ENCODE measurements at regions not wholly inside any gene's neighbourhood (a gene's known extent, or its start where the extent isn't known, plus 50 kb on each side); places are given as distances from the start of the nearest gene placed in this dataset.

DNA sequence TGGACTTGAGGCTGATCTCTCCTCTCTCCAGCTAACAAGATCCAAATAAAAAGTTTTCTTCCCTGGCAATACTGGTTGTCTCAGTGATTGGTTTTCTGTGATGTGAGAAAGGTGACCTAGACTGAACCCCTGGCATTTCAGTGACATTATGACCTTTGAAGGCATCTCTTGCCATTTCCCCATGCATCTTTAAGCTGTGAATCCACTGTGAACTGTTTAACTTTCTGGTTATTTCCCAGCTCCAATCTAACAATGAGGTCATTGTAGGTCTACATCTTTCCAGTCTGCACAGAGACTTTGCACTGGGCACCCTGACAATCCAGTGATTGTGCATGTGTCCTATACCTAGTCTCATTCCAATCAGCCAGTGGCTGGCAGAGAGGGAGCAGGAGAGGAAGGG lies 155.9 kb upstream of the NUDT4 start:
- no peak for DNase-seq (ENCODE audit: low spot score)
- in situ Hi-C loops (cut with MboI; ENCODE audit: low sequenced_read_pairs, unreplicated experiment) = no loop called here
- TF ChIP-seq, protein P1, sequence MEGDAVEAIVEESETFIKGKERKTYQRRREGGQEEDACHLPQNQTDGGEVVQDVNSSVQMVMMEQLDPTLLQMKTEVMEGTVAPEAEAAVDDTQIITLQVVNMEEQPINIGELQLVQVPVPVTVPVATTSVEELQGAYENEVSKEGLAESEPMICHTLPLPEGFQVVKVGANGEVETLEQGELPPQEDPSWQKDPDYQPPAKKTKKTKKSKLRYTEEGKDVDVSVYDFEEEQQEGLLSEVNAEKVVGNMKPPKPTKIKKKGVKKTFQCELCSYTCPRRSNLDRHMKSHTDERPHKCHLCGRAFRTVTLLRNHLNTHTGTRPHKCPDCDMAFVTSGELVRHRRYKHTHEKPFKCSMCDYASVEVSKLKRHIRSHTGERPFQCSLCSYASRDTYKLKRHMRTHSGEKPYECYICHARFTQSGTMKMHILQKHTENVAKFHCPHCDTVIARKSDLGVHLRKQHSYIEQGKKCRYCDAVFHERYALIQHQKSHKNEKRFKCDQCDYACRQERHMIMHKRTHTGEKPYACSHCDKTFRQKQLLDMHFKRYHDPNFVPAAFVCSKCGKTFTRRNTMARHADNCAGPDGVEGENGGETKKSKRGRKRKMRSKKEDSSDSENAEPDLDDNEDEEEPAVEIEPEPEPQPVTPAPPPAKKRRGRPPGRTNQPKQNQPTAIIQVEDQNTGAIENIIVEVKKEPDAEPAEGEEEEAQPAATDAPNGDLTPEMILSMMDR (IDR thresholded peaks at IDR 0.05; ENCODE audit: borderline replicate concordance, control extremely low read depth, extremely low read depth, insufficient read depth, missing control alignments) = no peak

DNA sequence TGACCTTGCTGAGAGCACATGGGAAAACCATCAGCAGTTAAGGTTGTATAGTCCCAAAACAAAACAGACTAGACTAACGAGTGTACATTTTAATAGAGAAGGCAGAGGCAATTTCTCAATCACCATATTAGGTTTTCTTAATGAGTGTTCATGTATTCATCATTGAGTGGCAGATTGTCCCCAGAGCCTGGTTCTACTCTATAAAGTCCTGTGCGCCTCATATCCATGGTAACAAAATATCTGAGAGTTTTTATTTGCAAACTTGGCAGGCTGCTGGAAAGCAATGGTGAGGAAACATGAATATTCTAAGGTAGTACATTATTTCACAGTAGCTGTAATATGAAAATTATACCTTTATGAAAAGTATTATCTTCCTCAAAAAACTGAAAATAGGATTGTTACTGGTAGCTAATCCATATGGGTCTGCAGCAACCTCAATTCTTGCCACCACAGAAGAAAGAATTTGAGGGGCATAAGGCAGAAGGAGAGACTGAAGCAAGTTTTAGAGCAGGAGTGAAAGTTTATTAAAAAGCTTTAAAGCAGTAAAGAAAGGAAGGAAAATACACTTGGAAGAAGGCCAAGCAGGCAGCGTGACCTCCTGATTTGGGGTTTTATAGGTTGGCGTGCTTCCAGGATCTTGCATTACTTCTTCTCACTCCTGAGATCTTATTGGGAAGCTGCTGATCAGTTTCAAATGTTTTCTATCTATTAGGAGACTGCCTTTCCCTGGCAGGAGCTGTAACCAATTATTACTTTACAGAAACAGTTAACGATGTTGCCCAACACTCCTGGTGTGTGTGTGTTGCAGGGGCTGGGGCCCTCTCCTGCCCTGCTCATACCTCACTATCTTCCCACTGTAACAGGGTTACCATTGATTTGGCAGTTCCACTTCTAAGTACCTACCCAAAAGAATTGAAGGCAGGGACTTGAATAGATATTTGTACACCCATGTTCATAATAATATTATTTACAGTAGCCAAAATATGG lies 154.0 kb upstream of the NUDT4 start:
- in situ Hi-C loops (cut with MboI; ENCODE audit: low sequenced_read_pairs, unreplicated experiment) = no loop called here
- TF ChIP-seq, protein P1 (IDR thresholded peaks at IDR 0.05; ENCODE audit: borderline replicate concordance, control extremely low read depth, extremely low read depth, insufficient read depth, missing control alignments) = no peak
- DNase-seq (ENCODE audit: low spot score) = no peak

DNA sequence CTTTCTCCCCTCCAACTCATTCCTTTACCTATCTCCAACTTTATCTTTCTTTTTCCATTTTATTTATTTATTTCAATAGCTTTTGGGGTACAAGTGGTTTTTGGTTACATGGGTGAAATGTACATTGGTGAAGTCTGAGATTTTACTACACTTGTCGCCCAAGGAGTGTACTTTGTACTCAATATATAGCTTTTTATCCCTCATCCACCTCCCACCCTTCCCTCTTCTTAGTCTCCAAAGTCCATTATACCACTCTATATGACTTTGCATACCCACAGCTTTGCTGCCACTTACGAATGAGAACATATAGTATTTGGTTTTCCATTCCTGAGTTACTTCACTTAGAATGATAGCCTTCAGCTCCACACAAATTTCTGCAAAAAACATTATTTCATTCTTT lies 152.6 kb upstream of the NUDT4 start:
- DNase-seq (ENCODE audit: low spot score) = no peak
- in situ Hi-C loops (cut with MboI; ENCODE audit: low sequenced_read_pairs, unreplicated experiment) = no loop called here

DNA sequence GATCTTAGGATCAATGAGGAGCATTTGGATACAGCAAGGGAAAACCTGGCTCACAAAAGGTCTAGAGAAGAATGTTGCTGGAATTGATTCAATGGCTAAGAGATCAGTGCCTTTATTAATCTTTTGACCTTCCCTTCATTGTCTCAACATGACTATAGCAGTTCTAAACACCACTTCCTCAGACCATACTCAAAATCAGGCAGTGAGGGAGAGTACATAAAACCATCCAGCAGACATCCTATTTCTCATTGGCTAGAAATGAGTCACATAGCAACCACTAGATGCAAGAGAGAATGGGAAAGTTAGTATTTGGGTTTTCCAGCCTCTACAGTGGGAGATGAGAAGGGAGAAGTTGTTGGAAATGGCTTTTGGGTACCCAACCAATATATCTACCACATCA lies 151.4 kb upstream of the NUDT4 start:
- TF ChIP-seq, protein P1 (IDR thresholded peaks at IDR 0.05; ENCODE audit: borderline replicate concordance, control extremely low read depth, extremely low read depth, insufficient read depth, missing control alignments) = no peak
- in situ Hi-C loops (cut with MboI; ENCODE audit: low sequenced_read_pairs, unreplicated experiment) = no loop called here
- DNase-seq (ENCODE audit: low spot score) = no peak

More for the DNA sequence above, 152.6 kb upstream of the NUDT4 start:
- TF ChIP-seq, protein P1 (IDR thresholded peaks at IDR 0.05; ENCODE audit: borderline replicate concordance, control extremely low read depth, extremely low read depth, insufficient read depth, missing control alignments) = no peak

DNA sequence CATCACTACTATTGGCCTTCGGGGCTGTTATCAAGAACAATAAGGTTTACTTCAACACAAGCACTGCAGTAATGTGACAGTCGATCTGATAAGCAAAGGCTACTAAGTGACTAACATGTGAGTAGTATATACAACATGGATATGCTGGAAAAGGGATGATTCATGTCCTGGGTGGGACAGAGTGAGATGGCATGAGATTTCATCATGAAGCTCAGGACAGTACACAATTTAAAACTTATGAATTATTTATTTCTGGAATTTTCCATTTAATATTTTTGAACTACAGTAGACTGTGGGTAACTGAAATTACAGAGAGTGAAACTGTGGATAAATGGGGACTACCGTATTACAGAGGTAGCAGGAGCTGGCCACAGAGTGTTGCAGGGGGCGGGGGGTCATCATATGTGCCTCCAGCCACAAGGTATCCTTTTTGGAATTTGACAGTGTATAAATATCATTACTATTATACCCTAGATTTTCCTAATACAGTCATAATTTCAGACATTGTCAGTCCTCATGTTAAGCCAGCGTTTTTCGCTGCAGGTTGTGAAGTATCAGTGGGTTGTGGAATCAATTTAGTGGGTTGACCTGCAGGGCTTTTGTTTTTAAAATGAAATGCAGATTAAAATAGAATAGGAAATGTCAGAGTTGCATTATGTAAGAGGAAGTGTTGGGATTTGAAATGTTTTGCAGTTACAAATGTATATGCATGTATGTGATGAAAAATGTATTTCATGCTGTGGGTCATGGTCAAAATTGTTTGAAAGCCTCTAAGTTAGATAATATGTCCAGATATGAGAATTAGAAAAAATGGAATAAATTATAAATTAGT lies 148.0 kb upstream of the NUDT4 start:
- TF ChIP-seq, protein P1 (IDR thresholded peaks at IDR 0.05; ENCODE audit: borderline replicate concordance, control extremely low read depth, extremely low read depth, insufficient read depth, missing control alignments) = no peak
- in situ Hi-C loops (cut with MboI; ENCODE audit: low sequenced_read_pairs, unreplicated experiment) = no loop called here
- DNase-seq (ENCODE audit: low spot score) = no peak

DNA sequence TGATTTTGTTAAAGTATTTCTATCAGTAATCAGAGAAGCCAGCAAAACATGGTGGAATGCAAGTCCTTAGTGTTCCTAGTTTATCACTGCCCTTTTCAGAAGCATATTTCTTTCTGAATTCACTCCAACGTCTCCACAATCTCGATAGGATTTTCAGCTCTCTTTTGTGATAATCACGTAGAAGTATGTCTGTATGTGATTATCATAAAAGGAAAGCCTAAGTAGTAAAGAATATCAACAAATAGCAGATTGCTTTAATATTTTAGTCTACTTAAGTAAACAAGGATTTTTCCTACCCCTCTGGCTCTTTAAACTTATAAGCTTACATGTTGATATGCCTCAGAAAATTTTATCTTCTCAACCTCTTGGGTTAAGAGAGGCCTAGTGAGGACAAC lies 147.4 kb upstream of the NUDT4 start:
- TF ChIP-seq, protein P1 (IDR thresholded peaks at IDR 0.05; ENCODE audit: borderline replicate concordance, control extremely low read depth, extremely low read depth, insufficient read depth, missing control alignments) = no peak
- in situ Hi-C loops (cut with MboI; ENCODE audit: low sequenced_read_pairs, unreplicated experiment) = no loop called here
- DNase-seq (ENCODE audit: low spot score) = no peak
